Astrocyte (in vitro differentiated cells and primary cell): ENCODE measurements at regions not wholly inside any gene's neighbourhood (a gene's known extent, or its start where the extent isn't known, plus 50 kb on each side); places are given as distances from the start of the nearest gene placed in this dataset.

Experiments used
- DNase-seq: peaks from one replicate; pipeline ENCODE4 v3.0.0-alpha.2; 2010; ENCODE audit warnings: low read depth
- FAIRE-seq: peaks from 2 replicates; lab custom pipeline; 2011; peaks lifted over from hg19 to GRCh38; lab: Jason Lieb, UNC
- H2AFZ ChIP-seq: 2 replicates; pipeline ENCODE4 v1.6.0; 2012; ENCODE audit warnings: low read depth, low read length, inconsistent platforms
- H3K27ac ChIP-seq: 2 replicates; pipeline ENCODE4 v1.5.1; 2011; ENCODE audit warnings: low read depth, low read length, inconsistent platforms
- H3K27me3 ChIP-seq: 2 replicates; pipeline ENCODE4 v1.6.0; 2011; ENCODE audit warnings: low read length, inconsistent platforms; ENCODE audit not compliant: insufficient read depth
- H3K36me3 ChIP-seq: 2 replicates; pipeline ENCODE4 v1.5.1; 2011; ENCODE audit warnings: low read length, inconsistent platforms; ENCODE audit not compliant: insufficient read depth
- H3K4me1 ChIP-seq: 2 replicates; pipeline ENCODE4 v1.5.1; 2011; ENCODE audit warnings: low read length, inconsistent platforms; ENCODE audit not compliant: insufficient read depth
- H3K4me2 ChIP-seq: 2 replicates; pipeline ENCODE4 v1.6.0; 2012; ENCODE audit warnings: low read length, inconsistent platforms
- H3K4me3 ChIP-seq: 2 replicates; pipeline ENCODE4 v1.5.1; 2011; ENCODE audit warnings: low read depth, mild to moderate bottlenecking, low read length, inconsistent platforms; ENCODE audit not compliant: insufficient read depth
- H3K79me2 ChIP-seq: 2 replicates; pipeline ENCODE4 v1.6.0; 2012; ENCODE audit warnings: mild to moderate bottlenecking, low read length, inconsistent platforms; ENCODE audit not compliant: insufficient read depth
- H3K9ac ChIP-seq: 2 replicates; pipeline ENCODE4 v1.6.0; 2012; ENCODE audit warnings: mild to moderate bottlenecking, low read length, inconsistent platforms
- H3K9me3 ChIP-seq: 2 replicates; pipeline ENCODE4 v1.5.1; 2012; ENCODE audit warnings: low read depth, mild to moderate bottlenecking, low read length, inconsistent platforms; ENCODE audit not compliant: insufficient read depth
- H4K20me1 ChIP-seq: 2 replicates; pipeline ENCODE4 v1.6.0; 2012; ENCODE audit warnings: low read length, inconsistent platforms; ENCODE audit not compliant: insufficient read depth
- H3K27ac Mint-ChIP-seq: one replicate; pipeline ENCODE4 v1.8.0; 2021; ENCODE audit warnings: mild to moderate bottlenecking, mixed read lengths; ENCODE audit not compliant: unreplicated experiment
- H3K27me3 Mint-ChIP-seq: one replicate; pipeline ENCODE4 v1.8.0; 2021; ENCODE audit warnings: low read depth, mixed read lengths; ENCODE audit not compliant: unreplicated experiment
- H3K36me3 Mint-ChIP-seq: one replicate; pipeline ENCODE4 v1.8.0; 2021; ENCODE audit warnings: low read depth, mixed read lengths; ENCODE audit not compliant: unreplicated experiment
- H3K4me1 Mint-ChIP-seq: one replicate; pipeline ENCODE4 v1.8.0; 2021; ENCODE audit warnings: low read depth, mixed read lengths; ENCODE audit not compliant: unreplicated experiment
- H3K4me3 Mint-ChIP-seq: one replicate; pipeline ENCODE4 v1.8.0; 2021; ENCODE audit warnings: mild to moderate bottlenecking, moderate library complexity, mixed read lengths; ENCODE audit not compliant: unreplicated experiment
- H3K9me3 Mint-ChIP-seq: one replicate; pipeline ENCODE4 v1.8.0; 2021; ENCODE audit warnings: mild to moderate bottlenecking, mixed read lengths; ENCODE audit not compliant: unreplicated experiment
- EZH2 ChIP-seq: IDR thresholded peaks from 2 replicates; pipeline ENCODE4 v1.6.1; 2012; ENCODE audit warnings: mild to moderate bottlenecking, low read length, inconsistent platforms; ENCODE audit not compliant: insufficient read depth
- TF ChIP-seq, protein P1 (sequence below): IDR thresholded peaks from 2 replicates; pipeline ENCODE4 v1.5.1; 2011; ENCODE audit warnings: low read depth, mild to moderate bottlenecking, inconsistent platforms, low read length, moderate library complexity; ENCODE audit not compliant: insufficient read depth

DNA sequence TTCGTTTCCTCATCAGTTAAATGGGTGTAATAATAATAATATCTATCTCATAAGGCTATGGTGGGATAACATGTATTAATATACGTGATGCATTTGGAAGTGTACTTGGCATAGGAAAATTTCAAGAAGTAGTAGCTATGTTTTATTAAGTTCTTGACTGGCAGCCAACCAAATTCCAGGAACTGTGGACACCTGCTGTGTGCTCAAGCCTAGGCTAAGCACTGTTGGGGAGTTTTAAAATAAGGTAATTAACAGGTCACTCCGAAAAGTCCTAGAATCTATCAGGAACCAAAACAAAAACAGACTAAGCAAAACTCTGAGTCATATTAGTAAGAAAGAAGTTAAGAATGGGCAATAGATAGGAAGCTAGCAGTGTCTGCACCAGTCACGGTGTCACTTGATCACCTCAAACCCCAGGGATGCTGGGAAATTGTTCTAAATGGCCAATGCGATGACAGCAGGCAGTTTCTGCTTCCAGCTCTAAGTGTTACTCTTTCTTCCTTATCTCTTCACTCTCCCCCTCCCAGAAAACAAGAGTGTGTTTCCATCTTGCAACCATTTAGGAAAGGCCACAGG lies 92.0 kb upstream of the GDF10 start:
- no peaks in the 10 kb centered on the region for H3K36me3 ChIP-seq
- no peaks in the 10 kb centered on the region for H3K27me3 Mint-ChIP-seq
- H2AFZ ChIP-seq = no peak overlapping the region
- DNase-seq (no peak), FAIRE-seq (no peak)
- H3K79me2 ChIP-seq = no peaks in the 10 kb centered on the region
- no peaks in the 10 kb centered on the region for H3K9me3 ChIP-seq
- H3K4me2 ChIP-seq = no peak overlapping the region
- no peaks in the 10 kb centered on the region for H3K36me3 Mint-ChIP-seq
- H3K4me3 ChIP-seq = no peak overlapping the region
- H3K9me3 Mint-ChIP-seq = peaks cover 10% of the 10 kb centered on the region
- TF ChIP-seq, protein P1, sequence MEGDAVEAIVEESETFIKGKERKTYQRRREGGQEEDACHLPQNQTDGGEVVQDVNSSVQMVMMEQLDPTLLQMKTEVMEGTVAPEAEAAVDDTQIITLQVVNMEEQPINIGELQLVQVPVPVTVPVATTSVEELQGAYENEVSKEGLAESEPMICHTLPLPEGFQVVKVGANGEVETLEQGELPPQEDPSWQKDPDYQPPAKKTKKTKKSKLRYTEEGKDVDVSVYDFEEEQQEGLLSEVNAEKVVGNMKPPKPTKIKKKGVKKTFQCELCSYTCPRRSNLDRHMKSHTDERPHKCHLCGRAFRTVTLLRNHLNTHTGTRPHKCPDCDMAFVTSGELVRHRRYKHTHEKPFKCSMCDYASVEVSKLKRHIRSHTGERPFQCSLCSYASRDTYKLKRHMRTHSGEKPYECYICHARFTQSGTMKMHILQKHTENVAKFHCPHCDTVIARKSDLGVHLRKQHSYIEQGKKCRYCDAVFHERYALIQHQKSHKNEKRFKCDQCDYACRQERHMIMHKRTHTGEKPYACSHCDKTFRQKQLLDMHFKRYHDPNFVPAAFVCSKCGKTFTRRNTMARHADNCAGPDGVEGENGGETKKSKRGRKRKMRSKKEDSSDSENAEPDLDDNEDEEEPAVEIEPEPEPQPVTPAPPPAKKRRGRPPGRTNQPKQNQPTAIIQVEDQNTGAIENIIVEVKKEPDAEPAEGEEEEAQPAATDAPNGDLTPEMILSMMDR = no peak
- no peak for TF ChIP-seq EZH2
- H3K27ac Mint-ChIP-seq = no peak overlapping the region
- H3K4me1 ChIP-seq = no peaks in the 10 kb centered on the region
- H3K4me3 Mint-ChIP-seq = no peak overlapping the region
- H3K27me3 ChIP-seq = no peaks in the 10 kb centered on the region
- H4K20me1 ChIP-seq = no peaks in the 10 kb centered on the region
- H3K27ac ChIP-seq = no peak overlapping the region
- H3K4me1 Mint-ChIP-seq = no peaks in the 10 kb centered on the region
- no peak overlapping the region for H3K9ac ChIP-seq

DNA sequence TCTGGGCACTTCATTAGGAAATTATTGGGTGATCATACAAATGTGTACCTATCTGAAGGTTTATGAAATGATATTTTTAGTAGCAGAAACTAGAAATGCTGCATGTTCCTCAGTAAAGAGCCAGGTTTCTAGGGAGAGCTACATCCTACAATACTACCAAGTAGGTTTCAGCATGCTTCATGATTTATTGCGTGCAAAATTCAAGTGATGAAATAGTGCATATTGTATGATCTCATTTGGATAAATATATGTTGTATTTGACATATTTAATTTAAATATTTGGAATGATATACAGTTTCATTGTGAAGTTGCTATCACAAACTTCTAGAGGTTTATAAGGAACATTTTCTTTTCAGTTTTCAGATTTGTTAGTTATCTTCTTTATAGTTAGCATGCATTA lies 90.5 kb upstream of the GDF10 start:
- TF ChIP-seq EZH2 = no peak
- TF ChIP-seq, protein P1 = no peak
- H3K27me3 Mint-ChIP-seq = no peaks in the 10 kb centered on the region
- Histone ChIP-seq H3K79me2 (no peaks in the 10 kb centered on the region), H3K9ac (no peak overlapping the region), H2AFZ (no peak overlapping the region), H3K4me3 (no peak overlapping the region), H4K20me1 (no peaks in the 10 kb centered on the region), H3K4me1 (no peaks in the 10 kb centered on the region), H3K27me3 (no peaks in the 10 kb centered on the region), H3K9me3 (no peaks in the 10 kb centered on the region), H3K36me3 (no peaks in the 10 kb centered on the region), H3K4me2 (no peak overlapping the region), H3K27ac (no peak overlapping the region)
- peaks cover 4% of the 10 kb centered on the region for H3K4me1 Mint-ChIP-seq
- no peaks in the 10 kb centered on the region for H3K36me3 Mint-ChIP-seq
- DNase-seq (no peak), FAIRE-seq (no peak)
- no peak overlapping the region for H3K4me3 Mint-ChIP-seq
- H3K9me3 Mint-ChIP-seq = peaks cover 10% of the 10 kb centered on the region
- H3K27ac Mint-ChIP-seq = no peak overlapping the region

DNA sequence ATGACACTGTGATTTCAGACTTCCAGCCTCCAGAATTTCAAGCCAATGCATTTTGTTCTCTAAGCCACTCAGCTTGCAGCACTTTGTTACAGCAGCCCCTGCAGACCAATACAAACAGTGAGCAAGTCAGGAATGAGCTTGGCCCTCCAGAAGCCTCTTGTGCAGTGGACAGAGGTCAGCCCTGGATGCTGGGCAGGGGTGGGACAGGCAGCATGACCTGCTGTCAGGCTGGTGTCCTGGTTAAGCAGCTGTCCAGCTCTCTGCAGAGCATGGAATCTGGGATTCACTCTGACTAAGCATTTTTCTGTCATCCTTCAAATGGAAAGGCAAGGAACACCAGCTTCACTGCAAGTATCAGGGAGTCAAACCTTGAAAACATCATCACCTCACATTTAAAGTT lies 85.5 kb upstream of the GDF10 start:
- H3K36me3 Mint-ChIP-seq = no peaks in the 10 kb centered on the region
- Histone ChIP-seq H2AFZ (no peak overlapping the region), H3K9ac (no peak overlapping the region), H3K79me2 (no peaks in the 10 kb centered on the region), H3K9me3 (no peaks in the 10 kb centered on the region), H3K4me1 (no peaks in the 10 kb centered on the region), H3K27me3 (peaks cover 2% of the 10 kb centered on the region), H3K4me2 (no peak overlapping the region), H4K20me1 (no peaks in the 10 kb centered on the region), H3K27ac (no peak overlapping the region), H3K4me3 (no peak overlapping the region), H3K36me3 (no peaks in the 10 kb centered on the region)
- H3K9me3 Mint-ChIP-seq = peaks cover 10% of the 10 kb centered on the region
- H3K27me3 Mint-ChIP-seq = no peaks in the 10 kb centered on the region
- no peak for TF ChIP-seq EZH2
- TF ChIP-seq, protein P1 = no peak
- H3K4me3 Mint-ChIP-seq = no peak overlapping the region
- H3K4me1 Mint-ChIP-seq = peaks cover 7% of the 10 kb centered on the region
- FAIRE-seq (no peak), DNase-seq (no peak)
- no peak overlapping the region for H3K27ac Mint-ChIP-seq
